Bone marrow (tissue), 2 donors: ENCODE measurements at regions not wholly inside any gene's neighbourhood (a gene's known extent, or its start where the extent isn't known, plus 50 kb on each side); places are given as distances from the start of the nearest gene placed in this dataset.

Experiments used
- DNase-seq, 2 donors: peaks; one replicate each; lab custom pipeline; 2025; lab: John Stamatoyannopoulos, UW

- no peak for DNase-seq
Measured at GRCh38 chr4:174120446-174121295, 162.8 kb downstream of the FBXO8 start.

GRCh38 chr4:174119830-174120229, 163.6 kb downstream of the FBXO8 start:
- no peak for DNase-seq

GRCh38 chr4:174119051-174119450, 164.4 kb downstream of the FBXO8 start:
- DNase-seq = no peak

GRCh38 chr4:174118171-174118570, 165.3 kb downstream of the FBXO8 start:
- DNase-seq = no peak

GRCh38 chr4:174117445-174117844, 166.0 kb downstream of the FBXO8 start:
- DNase-seq = no peak

GRCh38 chr4:174116021-174116420, 167.4 kb downstream of the FBXO8 start:
- no peak for DNase-seq

- DNase-seq = no peak
Measured at GRCh38 chr4:174111422-174111821, 172.0 kb downstream of the FBXO8 start.

- DNase-seq = no peak
Measured at GRCh38 chr4:174110180-174110579, 173.3 kb downstream of the FBXO8 start.

- no peak for DNase-seq
Measured at GRCh38 chr4:174107746-174108354, 175.6 kb downstream of the FBXO8 start.

GRCh38 chr4:174105202-174105601, 178.3 kb downstream of the FBXO8 start:
- DNase-seq = no peak

GRCh38 chr4:174100910-174101309, 182.6 kb downstream of the FBXO8 start:
- DNase-seq = no peak

- DNase-seq = no peak
Measured at GRCh38 chr4:174099712-174100111, 183.8 kb downstream of the FBXO8 start.

GRCh38 chr4:174096999-174097398, 186.5 kb downstream of the FBXO8 start:
- no peak for DNase-seq

GRCh38 chr4:174096456-174096855, 187.0 kb downstream of the FBXO8 start:
- DNase-seq = no peak

- DNase-seq = no peak
Measured at GRCh38 chr4:174091130-174091529, 192.3 kb downstream of the FBXO8 start.

GRCh38 chr4:174089711-174090110, 193.8 kb downstream of the FBXO8 start:
- DNase-seq = no peak

GRCh38 chr4:174088795-174089194, 194.7 kb downstream of the FBXO8 start:
- DNase-seq = no peak

- no peak for DNase-seq
Measured at GRCh38 chr4:174086829-174087799, 196.4 kb downstream of the FBXO8 start.

- no peak for DNase-seq
Measured at GRCh38 chr4:174084981-174085380, 198.5 kb downstream of the FBXO8 start.

GRCh38 chr4:174084542-174084941, 198.9 kb downstream of the FBXO8 start:
- DNase-seq = no peak

GRCh38 chr4:174080361-174080760, 203.1 kb downstream of the FBXO8 start:
- DNase-seq = no peak

- no peak for DNase-seq
Measured at GRCh38 chr4:174071595-174071994, 211.9 kb downstream of the FBXO8 start.
